Panc1 (cell line): ENCODE measurements at regions not wholly inside any gene's neighbourhood (a gene's known extent, or its start where the extent isn't known, plus 50 kb on each side); places are given as distances from the start of the nearest gene placed in this dataset.

Experiments
- ATAC-seq: fragments of 200-7000 bp; cut with Tn5 transposase; 2 replicates; pipeline ENCODE4 v1.9.1; 2020; ENCODE audit warnings: mild to moderate bottlenecking, moderate library complexity
- BruUV-seq: library from RNA; stranded (reverse); fragments of 400-500 nt; replicated peaks from 2 replicates; lab custom pipeline; 2021; lab: Mats Ljungman, UMichigan
- CTCF ChIA-PET: fragments of 300-600 bp; sonication (Branson Sonifier 250); formaldehyde crosslinking; loops from one replicate; lab custom pipeline; 2022; ENCODE audit warnings: antibody characterized with exemption; lab: Charles Lee
- POLR2A ChIA-PET: fragments of 300-600 bp; sonication (Branson Sonifier 250); formaldehyde crosslinking; loops from one replicate; lab custom pipeline; 2022; ENCODE audit warnings: antibody characterized with exemption; lab: Charles Lee
- DNase-seq: peaks from one replicate; pipeline ENCODE4 v3.0.0-alpha.2; 2010; ENCODE audit warnings: low read depth, low spot score
- H3K27ac ChIP-seq: 2 replicates; pipeline ENCODE4 v1.5.1; 2011; ENCODE audit warnings: mild to moderate bottlenecking, low read length, inconsistent platforms
- H3K27me3 ChIP-seq: fragments of 200-500 bp; sonication (Bioruptor generic); 2 replicates; pipeline ENCODE4 v1.6.0; 2014; ENCODE audit warnings: low read length, inconsistent platforms; ENCODE audit not compliant: control insufficient read depth, insufficient read depth
- H3K36me3 ChIP-seq: fragments of 200-500 bp; sonication (Bioruptor generic); 2 replicates; pipeline ENCODE4 v1.5.1; 2014; ENCODE audit warnings: inconsistent platforms, mild to moderate bottlenecking, low read length, moderate library complexity; ENCODE audit not compliant: control insufficient read depth, insufficient read depth
- H3K4me1 ChIP-seq: 2 replicates; pipeline ENCODE4 v1.5.1; 2011; ENCODE audit warnings: inconsistent platforms, mild to moderate bottlenecking, low read length, moderate library complexity; ENCODE audit not compliant: control insufficient read depth, insufficient read depth
- H3K4me3 ChIP-seq, 2 experiments: 2 replicates each; pipeline ENCODE4 v1.5.1; 2011 to 2012; ENCODE audit warnings: low read depth in 2 of 2, low read length in 2 of 2, mild to moderate bottlenecking in 2 of 2, inconsistent platforms in 1 of 2, moderate library complexity in 1 of 2
- H3K9me3 ChIP-seq: fragments of 200-500 bp; sonication (Bioruptor generic); 2 replicates; pipeline ENCODE4 v1.5.1; 2014; ENCODE audit warnings: low read depth, mild to moderate bottlenecking, inconsistent platforms, low read length, moderate library complexity; ENCODE audit not compliant: control insufficient read depth, insufficient read depth
- POLR2AphosphoS5 ChIP-seq: IDR thresholded peaks from 2 replicates; pipeline ENCODE4 v1.6.1; 2012; ENCODE audit warnings: mild to moderate bottlenecking, low read depth, low read length, moderate library complexity
- SIN3A ChIP-seq: IDR thresholded peaks from 2 replicates; pipeline ENCODE4 v1.6.1; 2012; ENCODE audit warnings: low read depth, mild to moderate bottlenecking, low read length, moderate library complexity, borderline replicate concordance; ENCODE audit not compliant: insufficient read depth
- TCF7L2 ChIP-seq: IDR thresholded peaks from 2 replicates; pipeline ENCODE4 v1.6.1; 2011; ENCODE audit warnings: mild to moderate bottlenecking, low read depth, low read length, inconsistent platforms
- in situ Hi-C: cut with HindIII; loops from 2 replicates; pipeline ENCODE4 v1.10.0; 2016; ENCODE audit warnings: low sequenced_read_pairs, low pct_unique_long_range_greater_than_20kb
- intact Hi-C: fragments of 100-400 bp; cut with micrococcal nuclease; formaldehyde crosslinking; loops from one replicate; pipeline ENCODE4 v1.10.0; 2022; ENCODE audit not compliant: unreplicated experiment
- TF ChIP-seq, protein P1 (sequence below): fragments of 450-650 bp; IDR thresholded peaks from 2 replicates; pipeline ENCODE4 v1.5.1; 2017; ENCODE audit warnings: mild to moderate bottlenecking
- TF ChIP-seq, protein P2 (sequence below), 2 experiments: IDR thresholded peaks; 2 replicates each; pipeline ENCODE4 v1.6.1; 2011 to 2012; ENCODE audit warnings: low read depth in 2 of 2, control low read depth in 1 of 2, low read length in 1 of 2, mild to moderate bottlenecking in 1 of 2, moderate library complexity in 1 of 2; ENCODE audit not compliant: insufficient read depth in 1 of 2

DNA sequence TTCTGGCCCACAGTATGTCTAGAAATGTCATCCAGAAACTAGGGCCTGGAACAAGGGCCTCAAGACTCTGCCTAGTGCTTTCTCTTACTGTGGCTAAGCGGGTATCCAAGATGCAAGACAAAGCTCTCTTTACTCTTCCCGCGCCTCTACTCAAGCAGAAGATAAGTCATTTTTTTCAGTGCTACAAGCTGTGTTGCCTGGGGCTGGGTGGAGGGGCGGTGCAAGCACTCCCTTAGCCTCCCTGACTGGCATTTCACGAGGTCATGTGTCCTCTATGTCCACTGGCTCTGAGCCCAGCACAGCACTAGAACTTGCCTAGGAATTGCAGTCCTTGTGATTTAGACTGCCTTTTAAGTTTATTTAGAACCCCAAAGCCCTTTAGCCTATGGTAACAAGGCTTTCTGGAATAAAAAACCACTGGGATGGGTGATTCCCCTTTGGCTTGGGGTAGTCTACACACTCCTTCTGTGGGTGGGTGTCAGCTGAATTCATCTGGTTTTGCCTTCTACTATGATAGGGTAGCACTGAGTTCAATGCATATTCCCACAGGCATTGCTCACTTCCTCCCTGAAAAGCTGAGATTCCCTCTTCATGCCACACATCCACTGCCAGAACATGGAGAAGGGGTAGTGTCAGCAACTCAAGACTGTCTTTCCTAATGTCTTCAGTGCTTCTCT is 371.8 kb upstream of the KCND2 start:
- no peak for DNase-seq
- ATAC-seq = no peak
- CTCF ChIA-PET = no interaction called here
- H3K36me3 ChIP-seq = no peaks in the 10 kb centered on the region
- no peak overlapping the region for H3K4me3 ChIP-seq
- no peaks in the 10 kb centered on the region for H3K9me3 ChIP-seq
- POLR2A ChIA-PET = no interaction called here
- no peaks in the 10 kb centered on the region for H3K27me3 ChIP-seq
- intact Hi-C loops = no loop called here
- H3K4me1 ChIP-seq = no peaks in the 10 kb centered on the region
- TF ChIP-seq TCF7L2 = no peak
- TF ChIP-seq, protein P1, sequence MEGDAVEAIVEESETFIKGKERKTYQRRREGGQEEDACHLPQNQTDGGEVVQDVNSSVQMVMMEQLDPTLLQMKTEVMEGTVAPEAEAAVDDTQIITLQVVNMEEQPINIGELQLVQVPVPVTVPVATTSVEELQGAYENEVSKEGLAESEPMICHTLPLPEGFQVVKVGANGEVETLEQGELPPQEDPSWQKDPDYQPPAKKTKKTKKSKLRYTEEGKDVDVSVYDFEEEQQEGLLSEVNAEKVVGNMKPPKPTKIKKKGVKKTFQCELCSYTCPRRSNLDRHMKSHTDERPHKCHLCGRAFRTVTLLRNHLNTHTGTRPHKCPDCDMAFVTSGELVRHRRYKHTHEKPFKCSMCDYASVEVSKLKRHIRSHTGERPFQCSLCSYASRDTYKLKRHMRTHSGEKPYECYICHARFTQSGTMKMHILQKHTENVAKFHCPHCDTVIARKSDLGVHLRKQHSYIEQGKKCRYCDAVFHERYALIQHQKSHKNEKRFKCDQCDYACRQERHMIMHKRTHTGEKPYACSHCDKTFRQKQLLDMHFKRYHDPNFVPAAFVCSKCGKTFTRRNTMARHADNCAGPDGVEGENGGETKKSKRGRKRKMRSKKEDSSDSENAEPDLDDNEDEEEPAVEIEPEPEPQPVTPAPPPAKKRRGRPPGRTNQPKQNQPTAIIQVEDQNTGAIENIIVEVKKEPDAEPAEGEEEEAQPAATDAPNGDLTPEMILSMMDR = no peak
- no peak for TF ChIP-seq SIN3A
- TF ChIP-seq, protein P2, sequence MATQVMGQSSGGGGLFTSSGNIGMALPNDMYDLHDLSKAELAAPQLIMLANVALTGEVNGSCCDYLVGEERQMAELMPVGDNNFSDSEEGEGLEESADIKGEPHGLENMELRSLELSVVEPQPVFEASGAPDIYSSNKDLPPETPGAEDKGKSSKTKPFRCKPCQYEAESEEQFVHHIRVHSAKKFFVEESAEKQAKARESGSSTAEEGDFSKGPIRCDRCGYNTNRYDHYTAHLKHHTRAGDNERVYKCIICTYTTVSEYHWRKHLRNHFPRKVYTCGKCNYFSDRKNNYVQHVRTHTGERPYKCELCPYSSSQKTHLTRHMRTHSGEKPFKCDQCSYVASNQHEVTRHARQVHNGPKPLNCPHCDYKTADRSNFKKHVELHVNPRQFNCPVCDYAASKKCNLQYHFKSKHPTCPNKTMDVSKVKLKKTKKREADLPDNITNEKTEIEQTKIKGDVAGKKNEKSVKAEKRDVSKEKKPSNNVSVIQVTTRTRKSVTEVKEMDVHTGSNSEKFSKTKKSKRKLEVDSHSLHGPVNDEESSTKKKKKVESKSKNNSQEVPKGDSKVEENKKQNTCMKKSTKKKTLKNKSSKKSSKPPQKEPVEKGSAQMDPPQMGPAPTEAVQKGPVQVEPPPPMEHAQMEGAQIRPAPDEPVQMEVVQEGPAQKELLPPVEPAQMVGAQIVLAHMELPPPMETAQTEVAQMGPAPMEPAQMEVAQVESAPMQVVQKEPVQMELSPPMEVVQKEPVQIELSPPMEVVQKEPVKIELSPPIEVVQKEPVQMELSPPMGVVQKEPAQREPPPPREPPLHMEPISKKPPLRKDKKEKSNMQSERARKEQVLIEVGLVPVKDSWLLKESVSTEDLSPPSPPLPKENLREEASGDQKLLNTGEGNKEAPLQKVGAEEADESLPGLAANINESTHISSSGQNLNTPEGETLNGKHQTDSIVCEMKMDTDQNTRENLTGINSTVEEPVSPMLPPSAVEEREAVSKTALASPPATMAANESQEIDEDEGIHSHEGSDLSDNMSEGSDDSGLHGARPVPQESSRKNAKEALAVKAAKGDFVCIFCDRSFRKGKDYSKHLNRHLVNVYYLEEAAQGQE (IDR thresholded peaks at IDR 0.05; ENCODE audit: insufficient read depth in 1 of 2, low read depth in 2 of 2, low read length in 1 of 2) = no peak
- no peak for TF ChIP-seq POLR2AphosphoS5
- in situ Hi-C loops = no loop called here
- H3K27ac ChIP-seq = no peak overlapping the region
- BruUV-seq = no TSS peak

DNA sequence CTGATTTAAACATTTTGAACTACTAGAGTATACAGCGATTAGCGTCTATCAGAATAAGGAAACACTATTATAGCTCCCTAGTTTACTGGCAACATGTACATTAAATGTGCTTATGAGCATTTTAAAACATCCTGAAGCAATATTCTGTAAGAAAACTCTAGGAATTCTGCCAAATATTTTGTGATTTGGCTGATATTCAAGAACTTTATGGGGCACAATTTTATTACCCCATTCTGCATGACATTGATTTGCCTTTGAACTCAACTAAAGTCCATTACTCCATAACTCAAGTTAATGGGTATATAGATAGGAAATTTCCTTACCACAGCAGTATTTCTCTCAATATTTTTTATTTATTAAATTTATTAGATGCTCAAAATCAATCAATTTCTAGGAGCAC is 369.9 kb upstream of the KCND2 start:
- intact Hi-C loops (no loop called here), in situ Hi-C loops (no loop called here)
- BruUV-seq = no TSS peak
- ATAC-seq (no peak), DNase-seq (no peak)
- H3K4me1 ChIP-seq = no peaks in the 10 kb centered on the region
- no peaks in the 10 kb centered on the region for H3K36me3 ChIP-seq
- no peaks in the 10 kb centered on the region for H3K9me3 ChIP-seq
- H3K4me3 ChIP-seq = no peak overlapping the region
- POLR2A ChIA-PET = no interaction called here
- CTCF ChIA-PET = no interaction called here
- no peaks in the 10 kb centered on the region for H3K27me3 ChIP-seq
- no peak overlapping the region for H3K27ac ChIP-seq
- TF ChIP-seq, protein P1 = no peak
- TF ChIP-seq TCF7L2 (no peak), POLR2AphosphoS5 (no peak), SIN3A (no peak)
- TF ChIP-seq, protein P2 (IDR thresholded peaks at IDR 0.05; ENCODE audit: insufficient read depth in 1 of 2, low read depth in 2 of 2, low read length in 1 of 2) = no peak
